HG03378 (cell line): ENCODE measurements at regions not wholly inside any gene's neighbourhood (a gene's known extent, or its start where the extent isn't known, plus 50 kb on each side); places are given as distances from the start of the nearest gene placed in this dataset.
"Not testable (repeated sequence)": the region's sequence is repeated elsewhere in the genome, so short reads cannot be mapped to it uniquely, and the experiment has no call there.

ENCODE experiments used
- ATAC-seq: cut with Tn5 transposase; IDR thresholded peaks from one replicate; pipeline ENCODE4 v1.9.1; 2021; ENCODE audit warnings: mild to moderate bottlenecking, moderate library complexity; ENCODE audit not compliant: unreplicated experiment

DNA sequence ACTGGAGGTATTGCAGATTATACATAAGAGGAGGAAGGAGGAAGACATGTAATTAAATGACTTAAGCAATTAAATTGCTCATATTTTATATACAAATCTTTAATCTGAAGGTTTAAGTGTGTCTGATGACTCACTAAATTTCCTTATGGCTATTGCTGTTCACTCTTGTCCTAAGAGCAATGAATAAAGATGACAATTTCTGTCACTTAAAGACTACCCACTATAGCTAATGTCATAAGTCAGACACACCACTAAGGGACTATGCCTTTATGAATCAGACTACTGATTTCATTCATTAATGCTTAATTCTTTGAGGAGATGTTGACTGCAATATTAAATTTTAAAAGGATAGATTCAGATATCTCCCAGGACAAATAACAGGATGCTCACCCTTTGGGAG, 1514.7 kb downstream of the PCDH18 start:
- no peak for ATAC-seq

DNA sequence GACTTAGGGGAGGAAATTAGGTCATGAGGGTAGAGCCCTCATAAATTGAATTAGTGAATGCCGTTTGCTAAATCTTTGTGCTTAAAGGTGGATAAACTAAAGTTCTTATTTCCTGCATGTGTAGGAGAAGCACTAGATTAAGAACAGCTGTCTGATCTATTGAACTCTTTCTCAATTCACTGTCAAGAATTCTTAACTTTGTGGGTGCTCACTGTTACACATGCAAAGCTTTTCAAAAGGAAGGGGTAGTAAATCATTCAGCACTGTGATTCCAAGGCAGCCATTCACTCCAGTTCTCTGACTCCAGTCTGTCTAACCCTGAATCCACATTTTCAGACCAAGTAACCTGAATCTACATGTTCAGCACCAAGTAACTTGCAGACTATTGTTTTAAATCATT, 1520.1 kb downstream of the PCDH18 start:
- ATAC-seq, result no peak

DNA sequence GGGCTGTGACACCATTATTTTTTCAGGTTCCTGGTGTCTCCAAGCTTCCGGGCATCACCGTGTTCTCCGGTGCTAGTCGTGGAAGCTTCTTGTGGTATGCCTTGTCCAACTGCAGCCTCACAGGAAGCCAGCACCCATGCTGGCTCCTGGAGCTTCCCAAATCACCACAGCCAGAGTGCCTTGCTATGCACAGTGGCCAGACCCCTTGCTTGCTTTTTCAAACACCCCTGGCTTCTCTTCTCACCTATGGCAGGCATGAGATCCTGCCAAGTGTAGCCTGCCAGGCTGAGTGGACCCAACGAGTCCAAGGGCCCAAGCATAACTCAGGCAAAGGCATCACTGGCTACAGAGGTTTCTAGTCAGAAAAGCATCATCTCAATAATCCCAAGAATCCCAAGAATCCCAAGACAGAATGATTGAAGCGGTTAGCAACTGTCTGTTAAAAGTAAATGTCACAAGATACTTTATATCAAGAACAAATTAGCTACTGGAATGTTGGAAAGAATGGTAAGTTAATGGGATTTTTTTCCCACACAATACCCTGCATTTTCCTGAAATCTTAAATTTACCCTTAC, 1522.9 kb downstream of the PCDH18 start:
- ATAC-seq, result no peak

DNA sequence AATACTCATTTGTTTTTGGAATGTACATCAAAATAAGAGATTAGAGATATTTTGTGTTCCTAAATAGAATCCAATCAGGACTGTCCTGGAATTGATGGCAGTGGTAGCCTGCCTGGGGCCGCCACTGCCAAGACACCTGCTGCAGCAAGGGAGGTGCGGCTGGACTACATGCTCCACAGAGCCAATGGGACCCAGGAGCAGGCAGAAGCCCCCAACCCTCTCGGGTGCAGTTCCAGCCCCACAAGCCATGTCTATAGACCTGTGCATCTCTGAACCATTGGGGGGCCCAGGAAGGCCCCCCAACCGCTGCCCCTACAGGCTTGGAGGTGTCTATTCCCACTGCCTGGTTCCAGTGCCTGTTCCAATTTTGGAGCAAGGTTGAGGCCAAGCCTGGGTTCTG, 1524.3 kb downstream of the PCDH18 start:
- ATAC-seq, result no peak

DNA sequence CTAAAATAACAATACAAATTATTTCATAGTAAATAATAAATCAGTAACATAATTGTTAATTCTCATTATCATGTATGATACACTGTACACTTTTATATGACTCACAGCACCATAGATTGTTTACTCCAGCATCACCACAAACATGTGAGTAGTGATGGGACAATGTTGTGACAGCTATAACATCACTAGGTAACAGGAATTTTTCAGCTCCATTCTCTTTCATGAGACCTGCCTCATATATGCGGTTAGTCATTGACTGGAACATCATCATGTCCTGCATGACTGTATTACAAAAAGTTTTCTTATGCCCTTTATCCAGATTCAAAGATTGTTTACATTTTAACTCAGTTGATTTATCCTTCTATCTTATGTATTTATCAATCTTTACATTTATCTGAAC, 1530.0 kb downstream of the PCDH18 start:
- no peak for ATAC-seq

DNA sequence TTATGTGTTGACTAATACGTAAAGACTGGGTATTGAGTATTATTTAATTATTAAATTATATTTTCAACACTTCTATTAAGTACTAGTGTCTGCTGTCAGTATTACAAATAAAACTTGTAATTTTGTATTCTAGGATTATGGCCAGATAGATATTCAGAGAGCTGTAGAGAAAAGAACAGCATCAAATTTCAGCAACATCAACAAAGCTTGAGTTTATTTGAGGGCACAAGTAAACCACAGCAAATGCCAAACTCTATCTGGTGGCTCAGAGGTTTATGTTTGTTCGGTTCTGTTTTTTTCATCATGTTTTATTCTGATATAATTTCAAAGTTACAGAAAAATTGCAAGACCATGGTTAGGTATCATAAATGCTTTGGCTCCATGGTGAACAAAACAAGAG, 1530.5 kb downstream of the PCDH18 start:
- no peak for ATAC-seq

DNA sequence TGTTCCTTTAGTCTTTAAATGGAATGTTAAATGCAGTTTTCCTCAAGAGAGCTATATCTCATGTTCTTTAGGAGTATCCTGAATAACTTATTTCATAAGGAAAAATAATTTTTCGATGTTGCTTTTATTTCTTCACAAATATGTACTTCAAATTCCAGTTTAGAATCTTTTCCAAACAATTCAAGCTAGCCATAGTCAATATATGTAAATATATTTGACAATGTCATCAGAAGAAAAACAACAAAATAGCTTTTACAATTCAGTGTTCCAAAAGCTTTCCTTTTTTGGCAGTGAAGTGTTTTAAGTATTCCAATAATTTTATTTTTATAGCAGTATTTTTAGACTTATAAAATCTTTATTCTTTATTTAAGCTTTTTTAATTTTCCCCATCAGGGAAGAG, 1532.0 kb downstream of the PCDH18 start:
- no peak for ATAC-seq

DNA sequence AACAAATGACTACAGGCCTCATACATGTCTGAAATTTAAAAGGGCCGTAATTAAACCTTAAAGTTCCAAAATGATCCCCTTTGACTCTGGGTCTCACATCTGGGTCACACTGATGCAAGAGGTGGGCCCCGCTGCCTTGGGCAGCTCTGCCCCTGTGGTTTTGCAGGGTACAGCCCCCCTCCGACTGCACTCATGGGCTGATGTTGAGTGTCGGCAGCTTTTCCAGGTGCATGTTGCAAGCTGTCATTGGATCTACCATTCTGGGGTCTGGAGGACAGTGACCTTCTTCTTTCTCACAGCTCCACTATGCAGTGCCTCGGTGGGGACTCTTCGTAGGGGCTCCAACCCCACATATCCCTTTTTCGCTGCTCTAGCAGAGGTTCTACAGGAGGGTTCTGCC, 1537.9 kb downstream of the PCDH18 start:
- no peak for ATAC-seq

DNA sequence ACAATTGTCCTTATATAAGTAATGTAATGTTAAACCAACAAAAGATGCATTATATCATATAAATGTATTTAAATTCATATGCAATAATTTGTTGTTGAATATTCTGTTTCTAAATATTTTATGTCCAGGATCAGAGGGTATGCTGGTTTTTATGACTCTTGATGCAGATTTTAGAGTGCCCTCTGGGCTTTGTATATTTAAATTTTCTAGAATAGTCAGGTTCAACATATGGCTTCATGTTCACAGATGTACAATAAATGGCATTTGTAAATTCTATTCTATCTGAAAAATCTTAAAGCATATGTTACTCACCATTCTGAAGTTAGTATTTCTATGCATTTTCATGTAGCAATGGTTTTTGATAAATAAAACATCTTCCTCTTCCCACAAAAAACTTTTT, 1555.4 kb downstream of the PCDH18 start:
- ATAC-seq, result no peak

DNA sequence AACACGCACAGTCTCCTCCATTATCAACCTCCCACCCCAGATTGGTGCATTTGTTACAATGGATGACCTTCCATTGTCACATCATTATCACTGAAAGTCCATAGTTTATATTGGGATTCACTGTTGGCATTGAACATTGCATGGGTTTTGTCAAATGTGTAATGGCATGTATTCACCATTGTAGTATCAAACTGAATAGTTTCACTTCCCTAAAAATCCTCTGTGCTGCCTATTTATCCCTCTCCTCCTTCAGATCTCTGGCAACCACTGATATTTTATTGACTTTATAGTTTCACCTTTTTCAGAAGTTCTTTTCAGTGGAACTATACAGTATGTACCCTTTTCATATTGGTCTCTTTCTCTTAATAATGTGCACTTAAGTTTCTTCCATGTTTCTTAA, 1565.4 kb downstream of the PCDH18 start:
- no peak for ATAC-seq

DNA sequence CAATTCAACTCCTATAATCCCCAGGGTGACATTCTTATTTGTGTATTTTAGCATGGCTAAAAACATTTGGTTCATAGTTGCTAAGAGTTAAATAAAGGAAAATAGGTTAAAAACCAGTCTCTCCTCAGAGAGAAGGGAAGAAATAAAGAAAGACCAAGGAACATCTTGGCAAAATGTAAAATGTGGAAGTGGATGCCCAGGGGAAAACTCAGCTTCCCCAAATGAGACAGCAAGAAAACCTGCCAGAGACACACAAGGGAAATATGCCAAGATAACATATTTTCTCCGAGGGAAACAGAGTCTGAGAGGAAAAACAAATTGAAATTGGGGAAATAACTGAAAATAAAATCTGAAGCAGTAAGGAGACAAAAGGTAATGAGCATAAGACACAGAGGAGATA, 1569.3 kb downstream of the PCDH18 start:
- no peak for ATAC-seq

DNA sequence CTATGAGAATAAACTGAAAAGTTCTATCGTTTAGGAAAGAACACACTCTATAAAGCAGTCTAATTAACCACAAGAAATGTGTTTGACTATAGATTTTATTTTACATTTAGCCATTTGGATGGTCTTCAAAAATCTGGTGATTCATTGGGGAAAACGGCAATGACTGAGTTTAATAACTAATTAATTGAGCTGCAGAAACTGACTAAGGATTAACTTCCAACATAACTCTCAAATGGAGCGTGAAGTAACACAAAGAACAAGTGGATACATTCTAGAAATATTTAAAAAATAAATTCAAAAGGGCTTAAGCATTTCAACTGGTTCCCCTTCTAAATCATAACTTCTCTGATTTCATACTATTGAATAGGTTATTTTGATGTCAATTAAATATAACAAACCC, 1582.4 kb downstream of the PCDH18 start:
- no peak for ATAC-seq

DNA sequence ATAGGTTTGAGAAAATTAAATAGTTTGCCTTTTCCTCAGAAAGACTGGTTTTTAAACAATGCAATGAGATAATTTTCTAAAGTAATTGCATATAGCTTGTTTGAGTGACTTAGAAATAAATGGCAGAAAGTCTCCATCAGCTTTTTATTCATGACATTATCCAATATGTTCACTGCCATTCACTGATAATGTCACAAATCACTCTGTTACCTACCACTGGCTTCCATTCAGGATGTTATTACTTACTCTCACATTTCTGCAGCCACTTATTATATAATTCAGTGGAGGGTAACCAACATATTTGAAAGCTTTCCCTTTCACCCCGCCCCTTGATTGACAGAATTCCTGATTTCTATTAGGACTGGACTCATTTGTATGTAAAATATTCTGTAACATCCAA, 1583.5 kb downstream of the PCDH18 start:
- no peak for ATAC-seq

DNA sequence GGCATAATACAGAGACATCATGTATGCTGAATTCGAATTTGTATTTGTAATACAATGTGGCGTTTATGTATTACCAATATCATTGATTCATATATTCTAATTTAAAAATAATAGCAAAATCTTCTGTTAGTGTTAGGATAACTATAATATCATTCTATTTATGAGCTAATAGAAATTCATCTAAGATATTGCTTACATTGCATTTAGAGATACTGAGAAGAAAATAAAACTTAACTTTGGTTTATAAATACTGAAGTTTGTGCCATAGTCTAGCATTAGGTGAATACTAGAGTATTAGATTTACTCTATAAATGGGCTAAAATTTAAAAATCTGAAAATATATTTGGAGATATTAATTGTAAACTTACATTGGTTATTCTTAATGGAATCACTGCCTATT, 1590.6 kb downstream of the PCDH18 start:
- no peak for ATAC-seq

DNA sequence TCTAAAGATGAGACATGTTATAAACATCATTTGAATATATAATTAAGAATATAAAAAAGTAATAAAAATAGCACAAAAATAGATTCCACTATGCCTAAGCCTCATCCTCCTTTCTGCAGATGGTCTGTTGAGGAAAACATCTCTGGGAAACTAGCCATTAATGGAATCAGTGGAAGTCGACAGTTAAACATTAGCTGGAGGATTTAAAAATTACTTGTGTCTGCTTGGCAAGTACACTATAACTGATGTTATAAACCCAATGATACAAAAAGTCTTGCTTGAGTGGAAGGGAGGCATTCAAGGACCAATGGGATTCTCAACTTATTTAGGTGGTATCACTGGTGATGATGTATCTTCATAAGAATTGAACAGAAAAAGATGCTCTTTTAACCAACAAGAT, 1598.3 kb downstream of the PCDH18 start:
- ATAC-seq, result no peak

DNA sequence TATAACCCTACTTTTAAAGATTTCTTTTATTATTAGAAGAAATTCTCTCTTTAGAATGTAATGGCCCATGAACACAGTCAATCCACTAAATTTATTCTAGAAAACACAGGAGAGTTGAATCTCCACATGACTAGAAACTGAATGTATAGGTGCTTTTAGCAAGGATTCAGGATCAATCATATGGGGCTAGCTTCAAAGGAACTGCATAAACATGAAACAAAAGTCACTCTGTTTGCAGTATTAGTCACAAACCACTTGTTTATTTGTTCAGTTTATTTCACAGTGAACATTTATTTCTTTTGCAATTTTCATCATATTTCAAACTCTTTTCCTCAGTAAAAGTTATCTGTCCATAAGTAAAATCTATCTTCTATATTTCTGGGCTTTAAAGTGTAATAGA, 1604.6 kb downstream of the PCDH18 start:
- no peak for ATAC-seq

DNA sequence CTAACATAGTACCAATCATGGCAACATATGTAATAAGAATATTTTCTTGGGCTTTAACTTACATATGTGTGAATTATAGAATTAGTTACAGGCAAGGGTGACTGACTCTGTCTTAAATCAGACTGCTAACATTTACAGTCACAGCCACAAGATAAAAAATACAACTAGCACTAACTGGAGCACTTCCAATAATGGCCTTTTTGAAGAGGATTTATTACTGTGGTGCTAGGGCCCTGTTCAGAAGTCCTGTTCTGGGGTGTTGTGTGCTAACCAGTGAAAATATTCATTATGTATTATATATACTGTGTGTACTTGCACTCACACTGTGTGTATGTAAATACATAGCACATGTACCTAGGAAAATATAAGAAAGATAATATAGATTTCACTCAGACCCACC, 1611.2 kb downstream of the PCDH18 start:
- ATAC-seq, result no peak

DNA sequence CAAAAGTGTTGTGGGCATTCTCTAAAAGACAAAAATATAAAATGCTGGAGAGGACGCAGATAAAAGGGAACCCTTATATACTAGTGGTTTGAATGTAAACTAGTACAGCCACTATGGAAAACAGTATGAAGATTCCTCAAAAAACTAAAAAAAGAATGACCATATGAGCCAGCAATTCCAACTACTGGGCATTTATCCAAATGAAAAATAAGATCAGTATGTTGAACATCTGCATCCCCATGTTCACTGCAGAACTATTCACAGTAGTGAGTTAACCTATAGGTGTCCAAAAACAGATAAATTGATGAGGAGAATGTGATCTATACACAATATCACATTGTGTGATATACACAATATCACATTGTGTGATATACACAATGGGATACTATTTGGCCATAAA, 1615.3 kb downstream of the PCDH18 start:
- no peak for ATAC-seq

DNA sequence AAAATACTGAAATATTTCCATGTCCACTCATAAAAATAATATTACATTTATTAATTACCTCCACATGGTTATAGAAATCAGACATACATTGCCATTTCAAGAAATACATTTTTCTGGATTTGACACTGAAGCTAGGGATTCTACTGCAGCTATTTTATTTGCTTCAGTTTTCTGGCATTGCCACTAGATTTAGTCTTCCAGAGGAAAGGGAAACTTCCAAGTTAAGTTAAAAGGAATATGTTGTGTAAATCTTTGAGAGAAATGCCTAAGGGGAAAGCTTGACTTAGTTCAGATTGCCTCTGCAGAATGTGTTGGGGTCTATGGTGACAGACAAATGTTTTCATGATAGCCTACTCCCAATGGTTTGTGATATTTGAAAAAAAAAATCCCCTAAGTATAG, 1631.3 kb downstream of the PCDH18 start:
- no peak for ATAC-seq

DNA sequence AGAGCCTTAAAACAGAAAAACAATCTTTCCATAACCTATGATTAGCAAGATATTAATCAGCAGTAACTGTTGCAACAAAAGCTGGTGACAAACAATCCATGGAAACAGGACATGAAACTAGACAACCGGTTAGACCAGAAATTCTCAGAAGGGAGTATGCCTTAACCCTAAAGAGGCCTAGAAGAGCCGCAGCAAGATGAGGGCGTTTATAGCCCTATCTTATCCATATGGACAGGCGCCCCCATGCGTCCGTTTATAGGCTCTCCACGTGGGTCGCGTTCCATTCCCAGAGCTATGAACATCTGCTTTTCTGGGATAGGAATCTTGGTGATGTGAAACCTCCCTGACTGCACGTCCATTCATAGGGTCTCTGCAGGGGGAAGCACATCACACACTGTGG, 1662.7 kb upstream of the PABPC4L start:
- not testable (repeated sequence) for ATAC-seq

DNA sequence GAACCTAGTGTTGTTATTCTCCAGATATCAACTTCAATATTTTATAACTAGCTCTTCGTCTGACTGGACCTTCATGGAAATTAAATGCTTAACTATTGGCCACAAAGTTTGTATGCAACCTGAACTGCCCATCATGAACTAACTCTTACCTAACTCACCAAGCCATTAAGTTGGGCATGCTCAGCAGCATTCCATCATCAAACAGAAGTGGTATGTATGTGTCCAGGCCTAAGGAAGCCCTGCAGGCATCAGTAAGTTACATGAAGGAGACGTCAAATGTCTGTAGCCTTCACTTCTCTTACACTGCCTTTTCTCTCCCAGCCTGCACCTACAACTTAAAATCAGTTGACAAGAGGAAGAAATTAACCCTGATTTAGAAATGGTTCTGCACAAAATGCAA, 1639.2 kb upstream of the PABPC4L start:
- no peak for ATAC-seq

DNA sequence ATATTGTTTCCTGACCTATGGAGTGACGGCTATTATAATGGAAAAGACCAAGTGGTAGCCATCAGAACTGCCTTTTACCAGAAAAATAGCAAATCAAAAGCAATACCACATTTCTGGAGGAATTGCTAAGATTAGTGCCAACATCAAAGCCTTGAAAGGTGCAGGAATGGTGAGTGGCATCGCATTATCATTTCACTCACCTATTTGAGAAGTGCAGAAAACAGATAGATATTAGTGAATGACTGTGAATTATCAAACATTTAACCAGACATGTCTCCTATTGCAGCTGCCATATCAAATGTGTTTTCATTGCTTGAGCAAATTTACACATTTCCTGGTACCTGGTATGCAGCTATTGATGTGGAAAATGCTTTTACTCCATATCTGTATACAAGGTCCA, 1638.1 kb upstream of the PABPC4L start:
- no peak for ATAC-seq

DNA sequence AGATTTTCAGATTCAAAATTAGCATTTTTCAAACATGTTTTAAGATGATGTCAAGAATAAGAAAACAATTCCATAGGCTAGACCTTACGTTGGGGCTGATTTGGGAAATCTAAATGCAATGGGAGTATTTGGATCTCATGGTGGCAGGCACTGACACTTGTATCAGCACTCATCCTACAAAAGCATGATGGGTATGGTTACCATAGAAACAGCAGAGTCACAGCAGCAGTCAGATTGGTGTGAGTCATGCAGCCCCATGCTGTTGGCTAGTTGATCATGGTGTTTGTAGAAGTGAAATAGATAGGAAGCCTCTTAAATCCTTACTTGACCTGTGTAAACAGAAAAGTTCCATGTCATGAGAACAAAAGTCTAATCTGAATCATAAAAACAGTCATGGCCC, 1637.3 kb upstream of the PABPC4L start:
- no peak for ATAC-seq

DNA sequence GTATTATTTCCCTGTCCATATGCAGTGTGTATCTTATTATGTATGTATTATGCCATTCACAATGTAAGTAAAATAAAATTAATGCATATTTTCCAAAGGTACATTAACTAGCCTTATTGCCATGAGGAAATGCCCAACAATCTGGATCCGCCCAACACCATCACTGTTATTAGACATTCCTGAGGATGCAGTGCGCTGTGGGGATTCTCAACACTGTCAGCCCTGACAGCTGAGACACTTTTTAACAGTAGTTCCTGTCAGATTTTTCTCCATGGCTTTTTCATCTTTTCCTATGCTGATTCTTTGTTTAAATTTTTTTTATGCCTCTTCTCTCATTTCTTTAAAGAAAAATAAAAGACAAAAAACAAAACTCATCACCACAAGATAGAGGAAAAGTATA, 1632.9 kb upstream of the PABPC4L start:
- ATAC-seq, result no peak
